T1000 (cell line): ENCODE measurements at regions not wholly inside any gene's neighbourhood (a gene's known extent, or its start where the extent isn't known, plus 50 kb on each side); places are given as distances from the start of the nearest gene placed in this dataset.
A peak's percentile ranks its signal among the peaks of the same experiment; 100 is the strongest.

Experiments used
- DNase-seq: peaks from one replicate; lab custom pipeline; 2025; ENCODE audit warnings: mixed read lengths; lab: John Stamatoyannopoulos, UW

DNA sequence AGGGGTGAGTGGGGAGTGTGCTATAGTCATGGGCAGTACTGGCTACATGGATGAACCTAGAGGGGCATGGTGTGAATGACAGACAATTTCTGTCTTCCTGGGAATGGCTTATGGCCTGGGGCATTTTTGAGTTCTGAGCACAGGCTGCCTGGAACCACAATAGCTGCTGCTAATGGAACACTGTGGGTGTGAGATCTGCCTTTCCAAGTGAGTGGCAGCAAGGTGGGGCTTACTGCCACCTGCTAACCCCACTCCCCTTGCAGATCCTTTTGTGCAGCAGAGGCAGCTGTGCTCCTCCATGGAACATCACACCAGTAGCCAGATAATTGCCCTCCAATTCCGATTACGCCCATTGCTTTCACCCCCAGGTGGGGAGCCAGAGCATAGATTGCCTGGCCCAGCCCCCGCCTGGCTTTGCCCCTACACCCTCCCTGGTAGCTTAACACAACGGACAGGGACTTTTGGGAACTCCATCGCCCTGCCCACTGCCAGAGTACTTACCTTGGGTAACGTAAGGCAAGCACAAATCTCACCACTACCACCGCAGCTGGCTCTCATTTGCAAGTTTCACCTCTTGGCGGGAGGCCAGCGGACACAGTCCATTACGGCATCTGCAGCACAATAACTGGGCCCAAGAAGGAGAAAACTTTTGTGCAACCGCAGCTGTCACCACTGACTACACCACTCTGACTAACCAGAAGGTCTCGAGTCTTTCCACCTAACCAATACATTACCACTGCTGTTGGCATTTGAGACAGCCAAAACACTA, 421.2 kb upstream of the NWD2 start:
- no peak for DNase-seq

DNA sequence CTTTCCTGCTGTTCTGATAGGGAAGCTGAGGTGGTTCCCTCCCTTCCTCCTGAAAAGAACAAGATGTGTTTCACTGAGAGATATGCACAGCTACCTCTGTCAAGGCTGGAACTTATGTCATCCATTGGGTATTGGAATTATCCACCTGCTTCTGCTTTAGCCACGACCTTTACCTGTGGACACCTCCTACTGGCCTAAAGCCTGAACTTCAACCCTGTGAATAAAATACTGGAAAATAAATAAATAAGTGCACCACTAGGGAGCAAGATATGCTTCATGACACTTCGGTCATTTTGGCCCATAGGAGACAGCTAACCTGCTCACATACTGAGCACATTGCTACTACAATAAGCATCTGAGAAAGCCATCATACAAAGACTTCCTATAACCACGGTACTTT, 419.9 kb upstream of the NWD2 start:
- no peak for DNase-seq

DNA sequence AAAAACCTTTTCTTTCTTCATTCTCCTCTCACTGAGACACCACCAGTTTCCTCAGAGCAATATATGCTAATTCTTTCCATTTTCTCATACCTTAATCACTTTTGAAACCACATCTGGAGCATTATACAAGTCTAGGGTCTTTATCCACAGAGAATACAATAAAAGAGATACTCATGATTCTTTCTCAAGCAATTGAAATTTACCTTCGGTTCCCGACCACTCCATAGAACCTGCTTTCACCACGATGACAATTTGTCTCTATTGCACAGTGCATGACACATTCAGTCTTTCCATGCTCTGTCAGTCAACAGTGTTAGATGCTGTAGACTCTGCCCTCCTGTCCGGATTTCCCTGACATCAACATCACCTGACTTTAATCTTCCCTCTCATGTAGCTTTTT, 409.3 kb upstream of the NWD2 start:
- no peak for DNase-seq

DNA sequence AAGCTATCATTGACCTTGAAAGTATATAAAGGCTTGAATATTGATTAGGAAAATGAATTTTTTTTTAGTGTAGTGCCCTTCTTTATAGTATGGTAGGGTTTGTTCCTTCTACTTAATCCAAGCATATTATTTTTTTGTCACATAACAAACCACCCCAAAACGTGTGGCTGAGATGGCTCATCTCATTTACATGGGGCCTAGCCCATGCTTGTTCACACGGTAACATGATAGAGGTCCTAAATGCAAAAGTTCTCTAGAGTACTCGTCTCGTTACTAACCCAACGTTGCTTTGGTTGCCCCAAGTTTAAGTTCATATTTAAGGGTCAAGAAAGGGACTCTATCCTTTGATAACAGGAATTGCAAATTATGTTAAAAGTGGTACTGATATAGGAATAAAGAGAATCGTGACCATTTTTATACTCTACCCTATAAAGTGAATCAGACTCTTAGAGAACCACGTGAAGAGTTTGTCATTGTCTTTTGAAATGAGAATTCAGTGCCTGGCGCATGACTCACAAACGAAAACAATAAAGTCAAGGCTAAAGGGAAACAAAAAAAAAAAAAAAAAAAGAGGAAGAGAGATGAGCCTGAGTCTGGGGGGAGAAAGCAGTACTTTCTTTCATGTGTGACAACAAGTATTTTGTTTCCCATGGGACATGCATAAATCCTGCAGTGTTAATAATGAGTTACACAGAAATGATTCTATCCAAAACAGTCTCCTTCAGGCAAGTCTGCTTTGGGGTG, 402.8 kb upstream of the NWD2 start:
- peak; percentile 17 for DNase-seq

DNA sequence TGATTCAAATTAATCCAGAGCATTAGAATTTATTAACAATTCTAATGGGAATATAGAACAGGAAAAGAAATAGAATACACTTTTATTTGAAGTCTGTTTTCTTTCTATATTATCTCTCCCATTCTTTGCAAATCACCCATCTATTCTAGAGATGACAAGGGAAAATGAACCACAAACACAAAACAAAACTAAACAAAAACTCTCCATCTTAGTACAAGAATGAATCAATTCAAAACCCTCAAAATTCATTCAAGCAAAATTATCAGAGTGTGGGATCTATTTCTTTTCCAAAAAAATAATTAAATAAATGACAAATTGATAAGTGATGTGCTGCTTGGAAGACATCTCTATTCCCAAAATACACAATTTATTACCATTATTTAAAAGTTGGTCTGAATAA, 400.1 kb upstream of the NWD2 start:
- no peak for DNase-seq

DNA sequence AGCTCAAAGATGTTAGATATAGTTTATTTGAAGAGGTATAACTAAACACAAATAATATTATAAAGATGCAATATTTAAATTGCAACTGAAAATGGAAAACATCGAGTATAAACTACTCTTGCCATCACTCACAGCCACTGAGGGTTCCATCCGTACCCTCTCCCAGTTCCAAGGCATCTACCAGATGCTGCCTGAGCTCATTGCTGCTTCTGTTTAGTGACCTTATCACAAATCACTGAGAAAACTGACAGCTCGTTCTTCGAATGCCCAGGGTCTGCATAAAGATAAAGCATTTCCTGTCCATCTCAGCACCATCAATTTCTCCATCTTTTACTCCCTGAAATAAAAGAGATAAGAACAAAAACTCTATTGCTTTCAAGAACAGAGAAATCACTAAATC, 391.7 kb upstream of the NWD2 start:
- no peak for DNase-seq

DNA sequence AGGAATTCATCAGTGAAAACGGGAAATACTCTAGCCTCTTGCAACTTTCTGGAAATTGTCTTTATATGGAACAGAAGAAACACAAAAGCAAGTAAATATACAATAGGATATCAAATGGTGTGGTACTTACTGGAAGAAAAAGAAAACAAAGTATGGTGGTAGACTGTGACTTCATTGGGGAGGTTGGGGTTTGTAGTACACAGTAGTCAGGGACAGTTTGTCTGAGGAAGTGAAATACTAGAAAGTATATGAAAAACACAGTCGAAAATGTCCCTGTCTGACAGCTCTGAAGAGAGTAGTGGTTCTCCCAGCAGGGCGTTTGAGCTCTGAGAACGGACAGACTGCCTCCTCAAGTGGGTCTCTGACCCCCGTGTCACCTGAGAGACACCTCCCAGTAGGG, 390.0 kb upstream of the NWD2 start:
- no peak for DNase-seq

DNA sequence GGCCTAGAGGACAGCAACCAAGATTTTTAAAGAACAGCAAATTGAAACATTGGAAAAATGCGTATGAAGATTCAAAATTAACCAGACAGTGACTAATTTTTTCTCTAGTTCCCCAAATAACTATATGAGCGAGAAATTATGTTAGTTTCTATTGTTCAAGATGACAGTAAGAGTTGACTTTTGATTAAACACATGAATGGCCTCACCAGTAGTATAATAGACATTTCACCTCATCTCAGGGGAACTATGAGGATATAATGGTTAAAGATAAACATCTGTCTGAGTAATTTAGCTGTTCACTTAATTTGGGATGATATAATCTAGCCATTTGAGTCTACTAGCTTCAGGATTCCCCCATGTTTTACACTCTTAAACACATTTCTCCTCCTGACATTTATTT, 380.9 kb upstream of the NWD2 start:
- DNase-seq, result no peak

DNA sequence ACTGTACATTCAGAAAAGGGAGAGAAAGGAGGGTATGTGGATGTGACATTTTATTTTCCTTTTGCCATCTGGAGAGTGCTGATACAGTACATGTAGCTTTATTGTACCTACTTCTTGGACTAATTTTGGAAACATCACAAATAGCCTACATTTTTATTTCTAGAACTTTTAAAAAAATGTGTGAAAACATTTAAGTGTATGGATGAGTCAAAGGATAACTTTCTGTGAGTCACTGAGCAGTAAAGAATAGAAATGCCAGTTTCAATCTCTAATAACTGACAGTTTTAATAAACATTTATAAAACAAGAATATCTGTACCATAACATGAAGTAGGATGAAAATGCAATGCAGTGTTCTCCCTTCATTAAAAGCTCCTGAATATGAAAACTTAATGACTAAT, 374.4 kb upstream of the NWD2 start:
- DNase-seq, result no peak

DNA sequence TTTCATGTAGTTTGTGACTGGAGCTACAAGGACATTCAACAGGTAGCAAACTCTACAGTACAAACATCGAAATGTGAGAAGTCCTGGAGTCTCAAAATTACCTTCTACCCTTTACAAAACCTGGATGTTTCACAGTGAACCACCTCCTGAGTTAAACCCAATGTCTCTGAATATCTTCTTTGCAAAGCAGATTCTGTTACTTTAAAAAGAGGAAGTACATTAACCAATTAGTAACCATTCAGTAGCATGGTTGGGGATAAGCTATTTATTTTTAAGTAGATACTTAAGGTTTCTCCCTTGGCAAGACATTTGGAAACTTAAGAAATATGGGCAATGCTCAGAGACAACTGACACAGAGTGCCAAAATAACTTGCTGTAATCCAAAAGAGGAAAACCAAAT, 371.9 kb upstream of the NWD2 start:
- DNase-seq, result no peak

DNA sequence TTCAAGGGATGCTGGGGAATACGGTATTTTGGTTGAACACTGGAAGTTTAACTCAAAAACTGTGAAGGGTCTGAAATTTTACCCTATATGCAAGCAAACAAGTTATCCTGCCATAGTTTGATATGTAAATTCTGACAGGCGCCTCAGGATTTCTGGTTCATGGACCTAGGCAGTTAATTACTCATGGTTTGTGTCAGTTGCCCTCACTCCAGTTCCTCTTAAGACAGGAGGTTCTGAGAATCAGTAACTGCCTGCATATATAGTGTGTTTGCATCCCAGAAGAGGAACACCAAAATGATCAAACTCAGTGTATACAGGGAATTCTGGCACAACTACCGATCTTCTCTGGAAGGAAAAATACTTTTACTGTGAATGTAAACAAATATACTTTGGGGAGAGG, 360.4 kb upstream of the NWD2 start:
- DNase-seq, result no peak

DNA sequence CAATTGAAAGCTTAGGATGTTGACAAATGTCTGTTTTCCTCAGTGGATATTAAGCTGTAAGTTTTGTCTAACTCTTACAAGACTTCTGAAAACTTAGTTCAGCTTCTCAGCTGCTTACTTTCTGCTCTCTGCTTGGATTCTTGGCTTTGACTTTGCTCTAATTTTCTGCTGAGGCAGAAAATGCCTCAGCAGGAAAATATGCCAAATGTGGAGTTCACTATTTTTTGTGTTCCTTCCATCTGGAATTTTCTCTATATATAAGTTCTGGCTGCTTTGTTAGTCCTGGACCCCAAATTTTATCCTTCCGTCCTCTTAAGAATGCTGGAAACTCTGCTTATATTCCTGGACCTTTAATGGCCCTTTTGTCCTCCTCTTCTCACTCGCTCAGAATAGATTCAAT, 352.6 kb upstream of the NWD2 start:
- no peak for DNase-seq

DNA sequence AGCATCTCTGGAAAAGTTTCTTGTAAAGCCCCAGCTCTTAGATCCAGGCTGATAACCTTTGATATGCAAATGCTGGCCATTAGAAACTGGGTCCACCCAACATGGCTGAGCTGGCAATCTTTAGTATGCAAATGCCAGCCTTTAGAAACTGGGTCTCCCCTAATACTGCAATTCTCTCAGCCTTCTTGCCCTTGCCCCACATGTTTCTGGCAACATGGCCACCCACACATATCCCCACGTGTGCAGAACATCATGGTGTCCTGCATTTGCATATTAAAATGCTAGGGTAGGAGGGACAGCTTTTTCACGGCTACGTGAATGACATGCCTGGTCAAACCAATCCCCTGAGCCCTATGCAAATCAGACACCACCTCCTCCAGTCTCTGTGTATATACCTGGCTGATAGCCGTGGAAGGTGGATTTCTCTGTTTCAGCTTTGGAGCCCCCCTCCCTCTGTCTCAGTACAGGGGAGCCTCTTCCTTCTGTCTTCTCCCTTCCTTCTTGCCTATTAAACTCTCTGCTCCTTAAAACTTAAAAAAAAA, 344.0 kb upstream of the NWD2 start:
- no peak for DNase-seq

DNA sequence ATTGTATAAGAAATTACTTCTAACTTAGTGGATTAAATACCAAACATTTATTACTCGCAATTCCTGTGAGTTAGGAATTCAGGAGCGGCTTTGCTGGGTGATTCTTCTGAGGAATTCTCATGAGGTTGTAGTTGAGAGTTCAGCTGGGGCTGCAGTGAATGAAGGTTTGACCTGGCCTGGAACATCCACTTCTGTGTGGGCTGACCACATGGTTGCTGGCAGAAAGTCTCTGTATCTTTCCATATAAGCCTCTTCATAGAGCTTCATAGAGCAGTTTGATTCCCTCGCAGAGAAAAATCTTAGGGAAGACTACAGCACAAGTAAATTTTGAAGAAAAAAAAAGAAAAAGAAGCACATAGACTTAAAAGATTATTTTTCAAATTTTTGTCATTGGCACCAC, 339.7 kb upstream of the NWD2 start:
- DNase-seq, result no peak

DNA sequence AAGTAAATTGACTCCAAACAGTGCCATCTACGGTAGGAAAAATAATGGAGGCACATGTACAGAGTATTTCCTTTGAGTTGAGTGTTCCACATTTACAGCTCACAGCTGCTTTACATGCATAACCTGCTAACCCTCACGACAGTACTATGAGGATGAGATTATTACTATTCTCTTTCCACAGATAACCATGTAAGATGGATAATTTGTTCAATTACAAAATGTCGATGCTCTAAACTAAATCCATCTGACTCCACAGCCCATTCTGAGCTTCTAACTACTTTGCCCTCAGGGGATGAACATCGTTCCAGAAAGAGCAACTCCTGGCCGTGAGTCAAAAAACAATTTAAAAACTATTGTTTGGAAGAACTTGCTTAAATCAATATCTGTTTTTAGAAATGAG, 330.4 kb upstream of the NWD2 start:
- DNase-seq, result no peak

DNA sequence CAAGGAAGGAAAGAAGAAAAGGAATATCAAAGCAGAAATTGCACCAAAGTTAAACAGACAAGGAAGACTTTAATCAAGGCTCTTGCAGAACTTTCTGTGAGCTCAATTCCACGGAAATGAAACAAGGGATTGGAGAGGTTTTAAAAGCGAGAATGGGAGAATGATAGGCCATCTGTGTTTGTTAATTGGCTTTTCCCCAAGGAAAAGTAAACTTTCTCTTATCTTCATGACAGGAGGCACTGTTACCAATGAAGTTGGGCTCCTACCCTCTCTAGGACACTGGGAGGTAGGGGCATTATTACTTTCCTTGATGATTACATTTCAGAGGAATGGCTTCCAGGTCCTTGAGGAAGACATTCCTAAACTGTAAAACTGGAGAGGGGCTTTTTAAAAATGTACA, 328.8 kb upstream of the NWD2 start:
- DNase-seq, result no peak

DNA sequence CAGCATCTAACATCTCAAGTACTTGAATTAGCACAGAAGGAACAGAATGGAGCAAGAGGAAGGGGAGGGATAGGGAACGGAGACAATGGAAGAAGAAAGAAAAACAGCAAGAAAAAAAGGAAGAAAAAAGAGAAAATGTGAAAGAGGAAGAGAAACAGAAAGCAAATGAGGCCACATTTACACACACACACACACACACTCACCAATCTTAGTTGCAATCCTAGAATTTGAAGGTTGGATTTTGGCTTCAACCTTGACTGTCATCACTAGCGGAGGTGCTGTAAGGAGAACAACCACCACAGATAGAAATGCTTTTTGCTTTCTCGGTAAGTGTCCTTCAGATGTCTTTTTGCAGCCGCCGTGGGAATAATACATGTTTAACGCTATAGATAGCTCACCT, 327.1 kb upstream of the NWD2 start:
- no peak for DNase-seq

DNA sequence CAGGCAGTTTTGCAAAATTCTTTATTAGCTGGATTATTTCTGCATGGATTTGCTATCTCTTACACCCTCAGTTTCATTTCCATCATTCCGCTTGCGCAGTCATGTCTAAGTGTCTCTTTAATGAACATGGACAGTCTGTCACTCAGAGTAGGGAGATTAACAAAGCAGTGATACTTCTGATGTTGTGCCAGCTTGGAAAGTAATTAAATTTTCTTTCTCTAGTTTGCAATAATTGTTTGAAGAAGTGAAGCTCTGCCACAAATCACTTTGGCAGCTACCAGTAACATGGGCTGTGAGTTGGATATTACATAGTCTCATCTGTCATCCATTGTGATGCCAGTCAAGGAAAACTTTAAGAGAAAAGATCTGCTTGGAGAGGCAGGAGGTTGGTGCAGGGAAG, 324.8 kb upstream of the NWD2 start:
- no peak for DNase-seq

DNA sequence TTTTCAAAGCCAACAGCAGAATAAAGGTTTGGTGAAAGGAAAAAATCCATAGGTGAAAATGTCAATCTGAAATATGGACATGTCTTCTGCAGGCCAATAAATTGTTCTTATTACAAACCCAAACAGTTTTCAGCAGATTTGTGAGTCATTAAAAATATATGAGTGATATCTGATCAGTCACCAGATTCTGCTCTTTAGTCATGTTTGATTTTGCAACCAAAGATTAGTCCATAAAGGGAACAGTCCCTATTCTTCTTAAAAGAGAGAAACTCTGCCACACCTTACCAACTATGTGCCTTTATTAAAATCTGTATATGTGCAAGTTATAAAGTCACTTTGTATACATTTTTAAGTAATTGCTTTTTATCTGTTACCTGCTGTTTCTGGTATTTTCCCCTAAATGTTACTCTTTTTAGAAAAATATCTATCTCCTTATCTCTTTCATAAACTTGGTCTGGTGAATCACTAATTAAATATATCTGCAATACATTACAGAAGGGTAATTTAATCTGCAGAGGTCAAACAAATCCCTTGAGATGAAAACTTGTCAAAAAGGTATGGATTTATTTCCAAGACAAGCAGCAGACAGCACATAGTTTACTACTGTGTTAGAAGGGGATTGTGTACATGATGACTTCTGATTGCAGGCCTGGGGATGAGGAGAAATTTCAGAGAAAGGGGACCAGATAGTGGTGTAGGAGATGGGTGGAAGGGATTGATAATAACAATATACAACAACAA, 322.9 kb upstream of the NWD2 start:
- no peak for DNase-seq

DNA sequence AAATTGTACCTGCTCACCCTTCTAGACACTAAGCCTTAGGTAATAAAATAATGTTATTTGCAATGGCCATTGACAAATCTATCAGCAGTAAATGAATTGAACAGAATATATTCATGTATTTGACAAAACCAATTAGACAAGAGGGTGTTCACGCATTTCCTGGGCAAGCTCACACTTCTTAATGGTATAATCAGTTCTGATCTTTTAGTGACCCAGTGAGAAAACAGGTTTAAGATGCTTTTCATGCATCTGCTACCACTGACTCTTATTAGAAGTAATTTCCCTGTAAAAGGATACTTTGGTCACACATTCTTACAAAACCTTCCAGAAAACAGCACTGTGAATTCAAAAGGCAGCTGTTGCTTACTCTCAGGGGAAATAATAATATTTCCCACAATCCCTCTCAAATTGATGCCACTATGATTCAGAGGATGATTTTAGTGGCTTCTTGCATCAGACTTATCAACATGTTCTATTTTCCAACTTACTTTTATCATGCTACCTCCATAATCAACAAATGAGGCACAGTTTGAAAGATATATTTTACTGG, 313.9 kb upstream of the NWD2 start:
- no peak for DNase-seq

DNA sequence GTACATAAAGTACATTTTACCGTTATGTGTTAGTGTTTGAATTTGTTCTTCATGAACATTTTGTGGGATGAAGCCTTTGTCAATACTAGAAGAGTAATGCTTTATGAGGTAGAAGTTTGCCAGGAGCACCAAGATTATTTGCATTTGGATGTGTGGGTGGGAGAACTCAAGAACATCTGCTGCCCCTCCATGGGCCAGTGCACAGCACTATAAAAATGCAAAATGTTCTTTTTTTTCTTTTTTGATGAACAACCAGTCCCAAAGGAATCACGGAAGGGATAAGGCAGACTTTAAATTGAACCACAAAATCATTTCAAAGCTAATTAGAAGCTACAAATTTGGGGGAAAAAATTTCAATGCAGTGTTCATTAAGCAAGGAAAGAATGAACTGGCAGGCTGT, 300.3 kb upstream of the NWD2 start:
- DNase-seq, result no peak

DNA sequence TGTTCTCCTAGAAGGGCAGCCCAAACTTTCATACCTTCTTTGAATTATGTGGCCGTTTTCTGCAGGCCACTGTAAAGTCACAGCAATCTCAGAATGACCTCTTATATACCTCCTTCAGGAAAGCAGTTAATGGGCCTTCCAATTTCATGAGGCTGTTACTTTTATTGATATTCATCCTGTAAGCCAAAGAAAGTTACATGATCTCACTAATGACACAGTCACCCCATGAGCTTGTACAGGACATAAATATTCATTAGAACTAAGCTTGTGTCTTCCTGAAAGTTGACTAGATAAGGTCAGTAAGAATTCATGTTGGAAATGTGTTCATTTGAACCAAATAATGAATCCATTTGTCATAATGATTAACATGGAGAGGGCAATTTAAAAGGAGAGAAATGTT, 283.1 kb upstream of the NWD2 start:
- DNase-seq, result no peak
